ENCODE measurements at regions not wholly inside any gene's neighbourhood (a gene's known extent, or its start where the extent isn't known, plus 50 kb on each side); places are given as distances from the start of the nearest gene placed in this dataset.

DNA sequence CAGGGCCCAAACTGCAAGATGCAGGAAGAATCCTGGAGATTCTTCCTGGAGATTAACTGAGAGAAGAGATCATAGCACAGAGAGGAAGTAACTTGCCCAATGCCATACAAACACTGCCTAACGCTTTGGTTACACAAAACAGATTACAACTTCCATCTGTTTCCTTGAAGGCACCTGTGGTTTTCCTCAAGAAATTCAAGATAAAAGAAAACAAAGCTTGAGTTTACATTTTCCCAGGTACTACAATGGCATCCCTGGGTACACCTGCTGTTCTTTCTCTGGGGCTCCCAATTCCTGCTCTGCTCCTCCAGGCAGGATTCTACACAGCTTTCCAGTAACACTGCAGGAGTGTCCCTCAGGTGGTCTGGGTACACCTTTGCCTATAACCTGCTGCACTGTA, 781.9 kb upstream of the ID2 start:
- Histone ChIP-seq H3K9me3 (no peaks in the 10 kb centered on the region), H3K4me3 (no peak overlapping the region), H3K4me1 (ENCODE audit: low read depth) (no peaks in the 10 kb centered on the region), H3K36me3 (ENCODE audit: low read depth) (no peaks in the 10 kb centered on the region)
- no peak for DNase-seq
- intact Hi-C loops (cut with DNase I, micrococcal nuclease) = no loop called here
- no peak for ATAC-seq
- TF ChIP-seq, protein P1, sequence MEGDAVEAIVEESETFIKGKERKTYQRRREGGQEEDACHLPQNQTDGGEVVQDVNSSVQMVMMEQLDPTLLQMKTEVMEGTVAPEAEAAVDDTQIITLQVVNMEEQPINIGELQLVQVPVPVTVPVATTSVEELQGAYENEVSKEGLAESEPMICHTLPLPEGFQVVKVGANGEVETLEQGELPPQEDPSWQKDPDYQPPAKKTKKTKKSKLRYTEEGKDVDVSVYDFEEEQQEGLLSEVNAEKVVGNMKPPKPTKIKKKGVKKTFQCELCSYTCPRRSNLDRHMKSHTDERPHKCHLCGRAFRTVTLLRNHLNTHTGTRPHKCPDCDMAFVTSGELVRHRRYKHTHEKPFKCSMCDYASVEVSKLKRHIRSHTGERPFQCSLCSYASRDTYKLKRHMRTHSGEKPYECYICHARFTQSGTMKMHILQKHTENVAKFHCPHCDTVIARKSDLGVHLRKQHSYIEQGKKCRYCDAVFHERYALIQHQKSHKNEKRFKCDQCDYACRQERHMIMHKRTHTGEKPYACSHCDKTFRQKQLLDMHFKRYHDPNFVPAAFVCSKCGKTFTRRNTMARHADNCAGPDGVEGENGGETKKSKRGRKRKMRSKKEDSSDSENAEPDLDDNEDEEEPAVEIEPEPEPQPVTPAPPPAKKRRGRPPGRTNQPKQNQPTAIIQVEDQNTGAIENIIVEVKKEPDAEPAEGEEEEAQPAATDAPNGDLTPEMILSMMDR (IDR thresholded peaks at IDR 0.05) = no peak

DNA sequence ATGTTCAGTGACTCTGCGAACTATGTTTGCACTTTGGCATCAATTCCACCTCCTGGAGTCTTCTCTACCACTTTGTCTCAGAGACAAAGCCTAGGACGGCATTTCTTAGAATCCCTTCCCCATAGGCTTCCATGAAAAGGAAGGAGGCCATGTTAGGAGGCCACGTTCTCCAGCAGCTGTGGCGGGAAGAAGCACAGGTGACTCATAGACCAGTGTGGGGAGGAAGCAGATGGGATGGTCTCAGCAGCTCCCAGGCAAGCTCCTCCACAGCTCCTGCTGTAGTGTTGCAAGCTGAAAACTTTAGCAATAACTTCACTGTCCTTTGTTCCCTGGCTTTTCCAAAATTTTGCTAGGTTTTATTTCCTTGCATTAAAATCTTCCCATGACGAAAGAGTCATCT, 781.3 kb upstream of the ID2 start:
- no peaks in the 10 kb centered on the region for H3K36me3 ChIP-seq (ENCODE audit: low read depth)
- no peak for DNase-seq
- no peaks in the 10 kb centered on the region for H3K9me3 ChIP-seq
- ATAC-seq = no peak
- TF ChIP-seq, protein P1 (IDR thresholded peaks at IDR 0.05) = no peak
- intact Hi-C loops (cut with DNase I, micrococcal nuclease) = no loop called here
- H3K4me1 ChIP-seq (ENCODE audit: low read depth) = no peaks in the 10 kb centered on the region
- H3K4me3 ChIP-seq = no peak overlapping the region

DNA sequence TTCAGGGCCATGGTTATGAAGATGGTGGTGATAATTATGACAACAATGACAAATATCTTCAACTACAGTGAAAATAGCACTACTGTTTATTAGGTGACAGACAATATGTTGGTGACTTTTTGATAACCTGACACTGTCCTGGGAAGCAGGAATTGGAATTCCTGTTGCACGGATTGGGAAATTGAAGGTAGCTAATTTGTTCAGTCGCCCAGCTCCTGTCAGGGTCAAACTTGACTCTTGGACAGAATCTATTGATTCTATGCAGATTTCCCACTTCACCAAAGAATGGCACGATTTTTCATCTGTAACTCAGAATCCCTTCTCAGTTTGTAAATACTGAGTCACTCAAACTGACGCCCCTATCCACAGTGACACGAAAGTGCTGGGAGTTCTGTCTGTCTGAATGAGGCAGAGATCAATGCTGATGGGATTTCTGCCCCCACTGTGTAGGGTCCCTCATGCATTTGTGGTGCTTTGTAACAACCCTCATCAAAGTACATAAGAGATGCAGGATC, 779.5 kb upstream of the ID2 start:
- Histone ChIP-seq H3K4me3 (no peak overlapping the region), H3K4me1 (ENCODE audit: low read depth) (peaks cover 2% of the 10 kb centered on the region), H3K9me3 (no peaks in the 10 kb centered on the region), H3K36me3 (ENCODE audit: low read depth) (no peaks in the 10 kb centered on the region)
- intact Hi-C loops (cut with DNase I, micrococcal nuclease) = no loop called here
- TF ChIP-seq, protein P1 (IDR thresholded peaks at IDR 0.05) = no peak
- no peak for ATAC-seq
- no peak for DNase-seq

DNA sequence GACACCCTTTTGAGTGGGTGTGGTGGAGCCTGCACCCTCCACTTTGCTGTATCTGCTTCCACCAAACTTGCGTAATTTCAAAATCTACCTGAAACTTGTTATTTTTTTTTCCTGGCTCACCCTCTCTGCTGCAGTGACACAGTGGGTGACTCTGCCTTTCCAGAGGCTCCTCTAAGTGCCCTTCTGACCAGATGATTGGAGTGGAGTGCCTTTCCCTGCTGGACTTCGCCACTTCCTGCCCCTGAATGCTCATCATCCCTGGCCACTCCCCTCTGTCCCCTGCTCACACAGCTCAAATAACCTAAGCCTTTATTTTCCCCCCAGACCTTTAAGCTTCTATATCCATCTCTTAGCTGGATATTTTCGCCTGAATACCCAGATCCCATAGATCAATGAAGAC, 777.5 kb upstream of the ID2 start:
- no peak for DNase-seq
- no peaks in the 10 kb centered on the region for H3K36me3 ChIP-seq (ENCODE audit: low read depth)
- no peaks in the 10 kb centered on the region for H3K9me3 ChIP-seq
- ATAC-seq = peak; percentile 43
- H3K4me3 ChIP-seq = no peak overlapping the region
- intact Hi-C loops (cut with DNase I, micrococcal nuclease) = no loop called here
- H3K4me1 ChIP-seq (ENCODE audit: low read depth) = peaks cover 2% of the 10 kb centered on the region
- TF ChIP-seq, protein P1 (IDR thresholded peaks at IDR 0.05) = no peak

DNA sequence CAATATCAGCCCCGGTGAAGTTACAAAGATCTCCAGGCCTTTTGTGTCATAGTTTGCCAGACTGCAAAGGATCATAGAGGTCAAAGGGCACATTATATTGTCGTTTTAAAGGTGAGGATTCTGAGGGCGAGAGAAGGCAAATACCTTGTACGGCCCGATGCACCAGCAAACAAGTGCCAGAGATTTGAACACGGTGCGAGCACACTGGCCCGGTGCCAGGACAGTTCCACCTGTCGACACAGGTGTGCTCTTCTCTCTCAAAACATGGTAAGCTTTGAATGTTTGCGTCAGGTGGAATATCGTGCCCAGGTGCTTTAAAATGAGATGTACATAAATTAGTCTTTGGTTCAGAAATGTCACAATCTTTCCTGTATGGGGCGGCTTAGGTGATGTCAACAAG, 776.1 kb upstream of the ID2 start:
- no peaks in the 10 kb centered on the region for H3K9me3 ChIP-seq
- TF ChIP-seq, protein P1 (IDR thresholded peaks at IDR 0.05) = no peak
- H3K36me3 ChIP-seq (ENCODE audit: low read depth) = no peaks in the 10 kb centered on the region
- intact Hi-C loops (cut with DNase I, micrococcal nuclease) = no loop called here
- peaks cover 2% of the 10 kb centered on the region for H3K4me1 ChIP-seq (ENCODE audit: low read depth)
- H3K4me3 ChIP-seq = no peak overlapping the region
- DNase-seq (peak; percentile 54 to 64 (median 59)), ATAC-seq (peak; percentile 73)

DNA sequence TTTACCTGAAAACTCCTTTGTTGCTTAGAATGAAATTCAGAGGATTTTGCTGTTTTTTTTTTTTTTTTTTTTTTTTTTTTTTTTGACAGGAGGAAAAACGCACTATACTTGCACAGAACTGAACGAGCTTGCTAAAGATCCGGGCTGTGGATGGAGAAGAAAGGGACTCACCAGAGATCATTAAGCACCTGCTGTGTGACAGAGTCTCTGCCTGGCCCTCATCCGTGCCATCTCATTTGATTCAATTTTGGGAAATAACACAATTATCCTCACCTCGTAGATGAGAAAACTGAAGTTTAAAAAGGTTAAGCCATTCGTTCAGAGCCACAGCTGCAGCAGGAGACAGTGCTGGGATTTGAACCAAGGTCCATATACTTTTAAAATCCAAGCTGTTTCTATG, 775.4 kb upstream of the ID2 start:
- DNase-seq (no peak), ATAC-seq (no peak)
- intact Hi-C loops (cut with DNase I, micrococcal nuclease) = no loop called here
- Histone ChIP-seq H3K4me1 (ENCODE audit: low read depth) (peaks cover 2% of the 10 kb centered on the region), H3K9me3 (no peaks in the 10 kb centered on the region), H3K36me3 (ENCODE audit: low read depth) (no peaks in the 10 kb centered on the region), H3K4me3 (no peak overlapping the region)
- TF ChIP-seq, protein P1 (IDR thresholded peaks at IDR 0.05) = no peak

Data from mucosa of descending colon (tissue), 3 donors.